DOHH2 (cell line): ENCODE measurements at regions not wholly inside any gene's neighbourhood (a gene's known extent, or its start where the extent isn't known, plus 50 kb on each side); places are given as distances from the start of the nearest gene placed in this dataset.

Experiments used
- H3F3A ChIP-seq: fragments of 200-600 bp; sonication (generic), shearing (Covaris generic); 2 replicates; pipeline ENCODE4 v1.6.0; 2016; ENCODE audit warnings: antibody characterized with exemption, mild to moderate bottlenecking; ENCODE audit not compliant: control insufficient read depth, insufficient read depth
- H3K27ac ChIP-seq: fragments of 200-600 bp; sonication (generic); 2 replicates; pipeline ENCODE4 v1.5.1; 2014; ENCODE audit warnings: low read depth, mild to moderate bottlenecking, low read length, moderate library complexity
- H3K27me3 ChIP-seq: fragments of 200-600 bp; sonication (generic); 2 replicates; pipeline ENCODE4 v1.6.1; 2014; ENCODE audit warnings: mild to moderate bottlenecking, low read length, mixed read lengths; ENCODE audit not compliant: control insufficient read depth
- H3K36me3 ChIP-seq: fragments of 200-600 bp; sonication (generic); 2 replicates; pipeline ENCODE4 v1.6.1; 2014; ENCODE audit warnings: mild to moderate bottlenecking, low read length, moderate library complexity, mixed read lengths; ENCODE audit not compliant: control insufficient read depth
- H3K4me1 ChIP-seq: fragments of 200-600 bp; sonication (generic); 2 replicates; pipeline ENCODE4 v1.6.1; 2014; ENCODE audit warnings: mild to moderate bottlenecking, low read length, mixed read lengths; ENCODE audit not compliant: control insufficient read depth
- H3K4me2 ChIP-seq: fragments of 200-600 bp; sonication (generic); 2 replicates; pipeline ENCODE4 v1.6.0; 2014; ENCODE audit warnings: mild to moderate bottlenecking, low read length, moderate library complexity
- H3K4me3 ChIP-seq: fragments of 200-600 bp; sonication (generic); 2 replicates; pipeline ENCODE4 v1.5.1; 2014; ENCODE audit warnings: mild to moderate bottlenecking, low read length, mixed read lengths
- H3K79me2 ChIP-seq: fragments of 200-600 bp; sonication (generic); 2 replicates; pipeline ENCODE4 v1.6.1; 2014; ENCODE audit warnings: mild to moderate bottlenecking, low read length, mixed read lengths; ENCODE audit not compliant: control insufficient read depth
- H3K9me2 ChIP-seq: fragments of 200-600 bp; sonication (generic); replicated peaks from 2 replicates; pipeline ENCODE4 v1.6.1; 2014; ENCODE audit warnings: mild to moderate bottlenecking, low read length, mixed read lengths; ENCODE audit not compliant: control insufficient read depth
- H3K9me3 ChIP-seq: fragments of 200-600 bp; sonication (generic); 2 replicates; pipeline ENCODE4 v1.6.1; 2014; ENCODE audit warnings: antibody characterized with exemption, low read length, mixed read lengths; ENCODE audit not compliant: control insufficient read depth, insufficient read depth
- H4K20me1 ChIP-seq: fragments of 200-600 bp; sonication (generic); 2 replicates; pipeline ENCODE4 v1.6.0; 2014; ENCODE audit warnings: low read depth, mild to moderate bottlenecking, antibody characterized with exemption, low read length, moderate library complexity; ENCODE audit not compliant: control insufficient read depth, insufficient read depth
- EZH2phosphoT487 ChIP-seq: fragments of 200-600 bp; sonication (generic); IDR thresholded peaks from 2 replicates; pipeline ENCODE4 v1.6.1; 2017; ENCODE audit warnings: borderline replicate concordance, mild to moderate bottlenecking, antibody characterized with exemption, low read length, moderate library complexity, mixed read lengths
- TF ChIP-seq, protein P1 (sequence below): fragments of 200-600 bp; sonication (generic); IDR thresholded peaks from one replicate; pipeline ENCODE4 v1.5.1; 2014; ENCODE audit warnings: antibody characterized with exemption, mild to moderate bottlenecking, low read depth, low read length; ENCODE audit not compliant: poor library complexity, severe bottlenecking

DNA sequence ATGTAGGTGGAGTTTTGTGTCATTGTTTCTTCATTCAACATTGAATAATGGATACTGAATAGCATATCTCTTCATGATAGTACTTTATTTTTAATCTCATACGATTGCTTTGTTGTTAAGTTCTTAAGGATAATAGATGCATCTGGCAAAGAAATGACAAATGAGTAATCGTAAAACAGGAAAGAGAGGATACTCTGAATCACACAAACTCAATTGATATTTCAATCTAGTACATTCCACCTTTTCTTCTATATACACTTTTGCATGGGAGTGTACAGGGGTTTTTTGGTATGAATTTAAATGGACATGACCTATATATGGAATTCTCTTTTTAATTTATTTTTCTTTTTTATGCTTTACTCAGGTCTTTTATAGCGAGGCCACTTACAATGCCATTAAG lies 186.9 kb upstream of the STK26 start:
- H3K27me3 ChIP-seq, result no peaks in the 10 kb centered on the region
- H3K9me3 ChIP-seq, result no peaks in the 10 kb centered on the region
- peaks cover 2% of the 10 kb centered on the region for H3K4me1 ChIP-seq

DNA sequence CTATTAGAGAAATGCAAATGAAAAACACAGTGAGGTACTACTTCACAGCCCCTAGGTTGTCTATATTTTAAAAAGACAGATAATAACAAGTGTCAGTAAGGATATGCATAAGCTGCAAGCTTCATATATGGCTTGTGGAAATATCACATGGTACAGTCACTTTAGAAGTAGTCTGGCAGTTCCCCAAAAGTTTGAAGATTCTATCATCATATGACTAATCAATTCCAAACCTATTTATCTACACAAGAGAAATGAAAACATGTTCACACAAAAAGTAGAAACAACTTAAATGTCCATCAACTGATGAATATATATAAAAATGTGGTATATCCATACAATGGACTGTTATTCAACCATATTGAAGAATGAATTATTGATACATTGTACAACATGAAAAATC lies 185.8 kb upstream of the STK26 start:
- no peak for TF ChIP-seq EZH2phosphoT487
- TF ChIP-seq, protein P1, sequence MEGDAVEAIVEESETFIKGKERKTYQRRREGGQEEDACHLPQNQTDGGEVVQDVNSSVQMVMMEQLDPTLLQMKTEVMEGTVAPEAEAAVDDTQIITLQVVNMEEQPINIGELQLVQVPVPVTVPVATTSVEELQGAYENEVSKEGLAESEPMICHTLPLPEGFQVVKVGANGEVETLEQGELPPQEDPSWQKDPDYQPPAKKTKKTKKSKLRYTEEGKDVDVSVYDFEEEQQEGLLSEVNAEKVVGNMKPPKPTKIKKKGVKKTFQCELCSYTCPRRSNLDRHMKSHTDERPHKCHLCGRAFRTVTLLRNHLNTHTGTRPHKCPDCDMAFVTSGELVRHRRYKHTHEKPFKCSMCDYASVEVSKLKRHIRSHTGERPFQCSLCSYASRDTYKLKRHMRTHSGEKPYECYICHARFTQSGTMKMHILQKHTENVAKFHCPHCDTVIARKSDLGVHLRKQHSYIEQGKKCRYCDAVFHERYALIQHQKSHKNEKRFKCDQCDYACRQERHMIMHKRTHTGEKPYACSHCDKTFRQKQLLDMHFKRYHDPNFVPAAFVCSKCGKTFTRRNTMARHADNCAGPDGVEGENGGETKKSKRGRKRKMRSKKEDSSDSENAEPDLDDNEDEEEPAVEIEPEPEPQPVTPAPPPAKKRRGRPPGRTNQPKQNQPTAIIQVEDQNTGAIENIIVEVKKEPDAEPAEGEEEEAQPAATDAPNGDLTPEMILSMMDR, result no peak
- no peaks in the 10 kb centered on the region for H3K27me3 ChIP-seq
- H3K4me1 ChIP-seq, result no peaks in the 10 kb centered on the region
- no peaks in the 10 kb centered on the region for H3K9me3 ChIP-seq
- no peak overlapping the region for H3K27ac ChIP-seq
- no peaks in the 10 kb centered on the region for H3K36me3 ChIP-seq
- no peaks in the 10 kb centered on the region for H3F3A ChIP-seq
- H3K79me2 ChIP-seq, result no peaks in the 10 kb centered on the region
- H4K20me1 ChIP-seq, result no peaks in the 10 kb centered on the region
- H3K4me2 ChIP-seq, result no peak overlapping the region
- H3K4me3 ChIP-seq, result no peak overlapping the region
- no peaks in the 10 kb centered on the region for H3K9me2 ChIP-seq

More for the DNA sequence above, 186.9 kb upstream of the STK26 start:
- no peaks in the 10 kb centered on the region for H3K36me3 ChIP-seq
- no peaks in the 10 kb centered on the region for H3K9me2 ChIP-seq
- no peak overlapping the region for H3K4me3 ChIP-seq
- no peak overlapping the region for H3K4me2 ChIP-seq
- no peaks in the 10 kb centered on the region for H3K79me2 ChIP-seq
- no peaks in the 10 kb centered on the region for H4K20me1 ChIP-seq
- H3K27ac ChIP-seq, result no peak overlapping the region
- H3F3A ChIP-seq, result no peaks in the 10 kb centered on the region
- no peak for TF ChIP-seq EZH2phosphoT487
- TF ChIP-seq, protein P1, result no peak

DNA sequence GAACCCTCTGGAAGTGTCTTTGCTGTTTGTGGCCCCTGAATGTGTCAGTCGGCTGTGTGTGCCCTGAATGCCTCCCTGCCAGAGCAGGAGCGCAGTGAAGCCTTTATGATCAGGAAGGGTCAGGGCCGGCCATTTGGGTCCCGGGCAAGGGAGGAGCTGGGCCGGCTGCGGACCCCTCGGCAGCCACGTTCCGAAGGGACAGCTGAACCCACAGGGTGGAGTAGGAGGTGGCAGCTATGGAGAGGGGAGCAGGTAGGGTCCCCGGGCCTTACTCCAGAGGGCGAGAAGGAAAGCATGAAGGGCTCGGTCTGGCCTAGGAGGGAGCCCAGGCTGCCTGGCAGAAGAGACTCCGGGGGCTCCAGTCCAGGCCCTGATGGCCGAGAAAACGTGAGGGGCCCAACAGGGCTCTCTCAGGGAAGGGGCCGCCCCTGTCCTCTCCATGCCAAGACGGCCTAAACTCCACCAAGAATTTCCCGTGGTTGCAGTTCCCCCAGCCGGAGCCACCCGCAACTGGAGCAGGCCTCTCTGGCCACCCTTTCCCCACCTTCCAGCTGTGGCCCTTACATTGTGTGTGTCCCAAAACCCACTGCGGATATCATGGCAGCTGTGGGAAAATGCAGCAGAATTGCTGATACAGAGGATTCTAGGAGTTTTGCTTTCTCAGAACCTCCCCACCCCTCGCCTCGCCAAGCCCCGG lies 182.2 kb upstream of the STK26 start:
- TF ChIP-seq, protein P1, result no peak
- TF ChIP-seq EZH2phosphoT487, result no peak
- no peaks in the 10 kb centered on the region for H3K9me3 ChIP-seq
- no peak overlapping the region for H3K27ac ChIP-seq
- H3K79me2 ChIP-seq, result no peaks in the 10 kb centered on the region
- H3F3A ChIP-seq, result no peaks in the 10 kb centered on the region
- H3K4me2 ChIP-seq, result no peak overlapping the region
- no peaks in the 10 kb centered on the region for H4K20me1 ChIP-seq
- H3K4me3 ChIP-seq, result no peak overlapping the region
- no peaks in the 10 kb centered on the region for H3K4me1 ChIP-seq
- no peaks in the 10 kb centered on the region for H3K9me2 ChIP-seq
- H3K36me3 ChIP-seq, result no peaks in the 10 kb centered on the region
- H3K27me3 ChIP-seq, result no peaks in the 10 kb centered on the region
